GM19452 (cell line): ENCODE measurements at regions not wholly inside any gene's neighbourhood (a gene's known extent, or its start where the extent isn't known, plus 50 kb on each side); places are given as distances from the start of the nearest gene placed in this dataset.

Experiments
- ATAC-seq: cut with Tn5 transposase; IDR thresholded peaks from one replicate; pipeline ENCODE4 v1.9.1; 2021; ENCODE audit not compliant: unreplicated experiment

- ATAC-seq, result no peak
Observed at GRCh38 chr9:80213613-80214012, 641.8 kb downstream of the TLE4 start.

DNA sequence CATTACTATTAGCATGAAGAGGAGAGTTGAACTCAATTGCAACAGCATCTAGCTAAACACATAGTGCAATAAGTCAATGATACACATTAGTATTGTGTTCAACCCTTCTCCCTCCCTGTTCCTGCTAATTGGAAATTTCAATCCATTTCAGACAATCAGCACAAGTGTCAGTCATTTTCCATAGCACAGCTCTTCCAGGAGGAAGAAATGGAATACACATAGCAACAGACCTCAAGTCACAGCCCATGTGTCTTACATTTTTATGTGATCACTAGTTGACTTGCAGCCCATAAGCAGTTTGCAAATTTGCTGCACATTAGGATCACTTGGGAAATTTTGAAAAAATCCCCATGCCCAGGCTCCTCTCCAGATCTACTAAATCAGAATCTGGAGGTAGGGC, 636.9 kb downstream of the TLE4 start:
- no peak for ATAC-seq

DNA sequence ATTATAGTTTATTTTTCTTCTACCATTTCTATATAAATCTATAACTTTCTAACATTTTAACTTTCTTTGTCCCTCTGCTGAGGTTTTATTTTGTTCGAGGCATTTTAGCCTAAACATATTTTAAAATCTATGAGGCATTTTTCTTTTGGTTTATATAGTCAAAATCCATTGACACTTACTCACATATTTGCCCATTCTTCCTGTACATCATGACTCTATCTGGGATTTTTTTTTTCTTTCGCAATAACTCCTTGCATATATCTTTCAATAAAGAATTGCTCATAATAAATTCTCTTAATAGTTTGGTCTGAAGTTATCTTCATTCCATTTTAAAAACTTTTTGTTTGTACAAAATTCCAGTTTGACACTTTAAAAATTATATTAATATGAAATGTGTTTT, 632.3 kb downstream of the TLE4 start:
- ATAC-seq, result no peak

DNA sequence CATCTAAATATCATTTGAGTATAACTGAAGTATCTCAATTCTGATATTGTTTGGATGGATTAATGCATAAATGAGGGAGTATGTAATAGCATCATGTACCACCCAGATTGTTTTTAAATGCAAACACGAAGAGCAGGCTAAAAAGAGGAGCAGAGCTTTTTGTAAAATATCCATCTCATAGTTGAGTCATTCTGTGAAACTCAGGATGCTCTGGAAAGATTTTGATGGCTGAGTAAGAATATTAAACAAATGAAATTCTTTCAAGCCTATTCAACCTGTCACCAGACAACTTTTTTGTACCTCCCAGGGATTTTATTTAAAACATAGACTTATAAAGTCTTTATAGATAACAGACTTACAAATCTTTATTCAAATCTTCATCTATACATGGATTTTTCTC, 625.9 kb downstream of the TLE4 start:
- ATAC-seq, result no peak

DNA sequence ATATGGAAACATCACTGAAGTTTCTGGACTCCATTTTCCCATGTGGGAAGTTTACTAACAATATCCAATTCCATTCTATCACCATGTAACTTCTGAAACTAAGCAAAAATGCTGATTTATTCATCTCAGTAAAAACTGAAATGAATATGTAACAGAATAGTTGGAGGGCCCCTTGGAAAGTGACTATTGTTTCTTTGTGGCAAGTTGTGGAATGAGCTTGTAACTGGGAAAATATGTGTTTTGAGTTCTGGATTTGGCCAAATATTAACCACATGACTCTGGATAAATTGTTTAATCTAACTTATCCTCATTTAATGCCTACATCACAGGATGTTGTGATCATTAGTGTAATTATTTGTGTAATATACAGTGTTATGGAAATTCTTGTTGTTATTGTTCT, 619.3 kb downstream of the TLE4 start:
- ATAC-seq, result no peak

GRCh38 chr9:80188579-80188978, 616.8 kb downstream of the TLE4 start:
- ATAC-seq, result no peak

- no peak for ATAC-seq
Observed at GRCh38 chr9:80185112-80185738, 613.5 kb downstream of the TLE4 start.

GRCh38 chr9:80177949-80178480, 606.2 kb downstream of the TLE4 start:
- ATAC-seq, result no peak

DNA sequence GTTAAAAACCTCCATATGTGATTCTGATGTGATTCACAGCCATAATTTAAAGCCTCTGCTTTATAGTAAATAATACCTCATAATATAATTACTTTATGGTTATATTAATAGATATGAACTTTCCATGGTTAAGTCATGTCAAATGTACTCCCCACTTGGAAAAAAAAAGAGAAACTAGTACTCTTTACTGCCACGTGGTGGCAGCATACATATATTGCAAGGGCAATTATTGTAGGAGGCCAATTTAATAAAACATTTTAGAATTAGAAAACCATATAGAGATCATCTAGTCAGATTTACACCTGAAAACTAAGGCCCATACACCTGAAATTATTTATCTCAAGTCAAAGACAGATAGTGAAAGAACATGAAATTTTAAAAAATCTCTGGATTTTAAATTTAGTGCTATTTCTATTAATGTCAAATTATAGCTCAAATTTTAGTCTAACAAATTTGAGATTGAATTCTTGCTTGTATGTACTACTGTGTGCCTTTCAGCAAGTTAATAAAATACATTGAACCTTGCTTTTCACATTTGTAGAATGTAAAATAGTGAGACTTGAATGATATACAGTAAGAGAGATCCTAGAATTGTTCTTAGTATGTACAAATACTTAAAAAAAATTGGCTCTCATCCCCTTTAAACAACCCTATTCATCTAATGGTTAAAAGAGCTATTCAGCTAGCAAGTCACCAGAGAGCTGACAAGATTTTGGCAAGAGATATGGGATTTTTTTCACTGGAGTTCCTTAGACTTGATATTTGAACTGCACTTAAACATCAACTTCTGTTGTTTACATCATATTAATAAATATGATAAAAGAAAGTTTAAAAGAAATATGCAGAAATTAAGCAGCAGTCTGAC, 603.8 kb downstream of the TLE4 start:
- no peak for ATAC-seq

DNA sequence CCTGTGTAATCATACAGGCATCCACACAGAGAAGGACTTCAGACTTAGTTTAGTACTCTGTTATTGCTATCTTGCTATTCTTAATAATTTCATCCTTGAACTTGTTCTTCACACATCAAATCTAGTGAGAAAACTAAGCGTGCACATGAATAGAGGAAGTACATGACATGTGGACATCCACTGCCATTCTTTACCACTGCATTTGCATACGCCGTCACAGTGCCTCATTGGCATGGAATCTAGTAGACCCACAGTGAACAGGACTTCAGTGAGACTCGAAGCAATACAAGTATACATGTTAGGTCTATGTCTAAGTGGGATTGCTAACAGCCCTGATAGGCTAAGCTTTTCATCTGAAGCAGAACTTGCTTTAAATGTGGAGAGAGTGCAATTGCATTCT, 592.1 kb downstream of the TLE4 start:
- ATAC-seq, result peak; percentile 85

GRCh38 chr9:80158554-80159170, 586.9 kb downstream of the TLE4 start:
- no peak for ATAC-seq

DNA sequence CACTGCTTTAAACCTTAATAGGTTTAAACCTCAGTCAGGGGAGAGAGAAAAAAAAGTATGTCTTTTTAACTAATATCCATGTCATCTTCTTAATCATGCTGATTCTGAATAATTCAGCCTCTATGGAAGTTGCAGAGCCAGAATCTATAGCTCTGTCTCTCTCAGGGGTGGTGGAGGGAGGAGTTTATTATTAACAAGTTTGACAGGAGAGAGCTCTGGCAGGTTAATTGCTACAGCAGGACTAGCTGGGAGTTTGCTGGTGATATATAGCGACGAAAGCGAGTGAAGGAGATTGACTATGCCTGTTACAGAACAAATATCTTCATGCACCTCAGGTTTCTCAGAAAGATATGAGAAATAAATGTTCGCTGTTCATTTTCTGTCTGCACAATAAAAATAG, 586.4 kb downstream of the TLE4 start:
- ATAC-seq, result no peak

GRCh38 chr9:80157561-80157983, 585.8 kb downstream of the TLE4 start:
- no peak for ATAC-seq

GRCh38 chr9:80156756-80157472, 585.1 kb downstream of the TLE4 start:
- ATAC-seq, result peak; percentile 65

- no peak for ATAC-seq
Observed at GRCh38 chr9:80156262-80156661, 584.5 kb downstream of the TLE4 start.

DNA sequence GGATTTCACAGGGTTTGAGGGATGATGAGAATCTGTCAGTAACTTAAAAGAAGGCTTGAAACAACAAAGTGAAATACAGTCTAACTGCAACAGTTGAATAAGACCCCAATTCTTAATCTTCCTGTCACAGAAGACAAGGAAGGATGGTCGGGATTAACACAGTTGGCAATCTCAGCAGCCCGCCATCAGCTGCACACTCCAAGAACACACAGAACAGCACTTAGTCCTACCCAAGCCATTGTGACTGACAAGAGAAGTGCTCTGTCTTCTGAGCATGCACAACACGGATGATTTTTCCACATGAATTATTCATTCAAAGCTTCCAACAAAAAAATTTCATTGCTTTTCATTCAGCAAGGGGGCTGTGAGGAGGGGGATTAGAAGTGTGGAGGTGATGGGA, 576.1 kb downstream of the TLE4 start:
- ATAC-seq, result no peak

DNA sequence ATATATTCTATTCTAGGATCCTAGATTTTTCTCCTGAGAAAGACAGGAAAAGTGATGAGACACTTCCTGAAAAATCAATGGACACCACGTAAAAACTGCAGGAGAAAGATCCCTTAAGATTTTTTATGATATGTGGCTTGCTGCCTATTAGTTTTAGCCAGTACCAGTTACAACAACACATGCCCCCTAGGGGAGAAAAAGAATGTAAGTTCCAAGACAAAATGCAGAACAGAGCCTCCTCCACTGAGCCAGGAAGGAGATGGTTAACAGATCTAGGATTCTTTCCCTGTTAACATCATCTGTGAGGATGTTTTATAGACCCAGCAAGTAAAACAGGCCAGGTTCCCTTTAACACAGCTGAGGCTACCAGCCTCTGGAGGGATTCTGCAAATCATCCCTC, 574.7 kb downstream of the TLE4 start:
- no peak for ATAC-seq

- ATAC-seq, result no peak
Observed at GRCh38 chr9:80144856-80145255, 573.1 kb downstream of the TLE4 start.

DNA sequence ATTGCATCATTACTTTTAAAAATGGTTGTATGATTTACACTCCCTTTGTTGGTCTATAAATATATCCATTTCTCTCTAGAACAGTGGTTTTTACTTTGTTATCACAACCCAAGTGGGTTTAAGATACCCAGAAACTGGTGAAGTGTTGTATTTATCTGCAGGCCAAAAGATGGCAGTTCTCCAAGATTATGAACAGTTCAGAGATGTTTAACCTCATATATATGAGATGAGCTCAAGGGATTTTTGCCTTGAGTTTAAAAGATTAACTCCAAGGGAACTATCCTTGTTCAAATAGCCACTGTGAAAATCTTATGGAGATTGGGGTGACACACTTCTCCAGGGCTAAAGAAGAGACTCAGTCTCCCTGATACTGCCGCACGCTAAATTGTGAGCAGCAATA, 572.6 kb downstream of the TLE4 start:
- no peak for ATAC-seq

GRCh38 chr9:80143899-80144298, 572.1 kb downstream of the TLE4 start:
- peak; percentile 79 for ATAC-seq

GRCh38 chr9:80134487-80134886, 562.7 kb downstream of the TLE4 start:
- ATAC-seq, result peak; percentile 94
